Osteoblast (primary cell): ENCODE measurements at regions not wholly inside any gene's neighbourhood (a gene's known extent, or its start where the extent isn't known, plus 50 kb on each side); places are given as distances from the start of the nearest gene placed in this dataset.

ENCODE experiments used
- DNase-seq: peaks from one replicate; pipeline ENCODE4 v3.0.0; 2011; ENCODE audit warnings: low spot score, mixed read lengths; ENCODE audit not compliant: insufficient read length; ENCODE audit errors: missing footprints
- H2AFZ ChIP-seq: 2 replicates; pipeline ENCODE4 v1.6.0; 2011; ENCODE audit warnings: mild to moderate bottlenecking, low read length
- H3K27ac ChIP-seq: 2 replicates; pipeline ENCODE4 v1.5.1; 2011; ENCODE audit warnings: mild to moderate bottlenecking, low read depth, low read length, moderate library complexity
- H3K27me3 ChIP-seq: 2 replicates; pipeline ENCODE4 v1.6.0; 2012; ENCODE audit warnings: mild to moderate bottlenecking, control low read depth, inconsistent platforms, low read length, moderate library complexity; ENCODE audit not compliant: insufficient read depth
- H3K36me3 ChIP-seq: 2 replicates; pipeline ENCODE4 v1.5.1; 2011; ENCODE audit warnings: mild to moderate bottlenecking, low read length, control low read depth, moderate library complexity; ENCODE audit not compliant: insufficient read depth
- H3K4me1 ChIP-seq: 2 replicates; pipeline ENCODE4 v1.5.1; 2011; ENCODE audit warnings: mild to moderate bottlenecking, low read length, control low read depth, moderate library complexity; ENCODE audit not compliant: insufficient read depth
- H3K4me2 ChIP-seq: 2 replicates; pipeline ENCODE4 v1.6.0; 2011; ENCODE audit warnings: mild to moderate bottlenecking, low read length; ENCODE audit not compliant: insufficient read depth
- H3K4me3 ChIP-seq: fragments of 200-600 bp; sonication (generic); 3 replicates; pipeline ENCODE4 v1.5.1; 2012; ENCODE audit warnings: mild to moderate bottlenecking, low read length, inconsistent platforms; ENCODE audit not compliant: insufficient read depth
- H3K79me2 ChIP-seq: 2 replicates; pipeline ENCODE4 v1.6.0; 2012; ENCODE audit warnings: mild to moderate bottlenecking, low read length, control low read depth, inconsistent platforms; ENCODE audit not compliant: insufficient read depth
- H3K9me3 ChIP-seq: 2 replicates; pipeline ENCODE4 v1.5.1; 2011; ENCODE audit warnings: low read depth, low read length, control low read depth
- H4K20me1 ChIP-seq: 2 replicates; pipeline ENCODE4 v1.6.0; 2012; ENCODE audit warnings: mild to moderate bottlenecking, low read length, control low read depth; ENCODE audit not compliant: insufficient read depth
- CTCF ChIP-seq: IDR thresholded peaks from 2 replicates; pipeline ENCODE4 v1.5.1; 2011; ENCODE audit warnings: mild to moderate bottlenecking, low read depth, low read length, moderate library complexity; ENCODE audit errors: extremely low read depth

DNA sequence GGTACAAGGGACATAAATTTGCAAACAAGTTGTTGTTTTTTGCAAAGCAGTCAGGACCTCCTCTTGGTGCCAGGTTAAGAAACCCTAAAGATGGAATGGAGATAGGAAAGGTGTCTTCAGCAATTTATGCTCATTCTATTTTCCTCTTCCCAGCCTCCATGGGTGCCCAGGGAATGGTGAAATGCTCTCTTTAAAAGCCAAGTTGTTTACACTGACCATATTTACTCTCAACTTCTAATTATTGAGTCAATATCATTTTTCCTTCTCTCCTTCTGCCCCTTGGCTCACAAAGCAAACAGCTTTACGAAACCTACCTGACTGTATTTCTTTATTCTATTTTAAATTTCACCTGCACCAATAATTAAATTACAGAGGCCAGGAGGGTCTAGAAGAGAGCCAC, 138.5 kb upstream of the IRX3 start:
- no peaks in the 10 kb centered on the region for H4K20me1 ChIP-seq
- no peaks in the 10 kb centered on the region for H3K27me3 ChIP-seq
- no peaks in the 10 kb centered on the region for H3K79me2 ChIP-seq
- no peak for DNase-seq
- H3K4me1 ChIP-seq = peaks cover 16% of the 10 kb centered on the region
- no peaks in the 10 kb centered on the region for H3K9me3 ChIP-seq
- H3K4me2 ChIP-seq = no peak overlapping the region
- no peak overlapping the region for H3K27ac ChIP-seq
- no peaks in the 10 kb centered on the region for H3K36me3 ChIP-seq
- TF ChIP-seq CTCF = no peak
- no peak overlapping the region for H3K4me3 ChIP-seq
- H2AFZ ChIP-seq = no peak overlapping the region

DNA sequence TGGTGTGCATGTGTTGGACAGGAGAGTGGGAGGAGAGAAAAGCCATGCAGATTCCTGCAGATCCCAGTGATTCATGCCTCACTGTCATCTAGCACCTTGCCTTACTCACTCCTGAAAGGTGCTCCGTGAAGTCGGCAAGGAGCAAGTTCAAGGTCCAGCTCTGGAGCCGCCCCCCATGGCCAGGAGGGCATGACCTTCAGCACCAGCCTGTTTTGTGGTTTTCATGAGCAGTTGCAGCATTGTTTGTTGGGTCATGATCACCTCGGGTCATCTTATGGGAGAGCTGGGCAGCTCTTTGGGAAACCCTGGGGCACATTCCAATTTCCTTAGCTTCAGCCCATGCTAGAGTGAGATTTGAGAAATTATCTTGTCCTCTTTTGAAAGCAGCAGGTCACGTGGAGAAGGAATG, 137.5 kb upstream of the IRX3 start:
- no peak for DNase-seq
- H3K9me3 ChIP-seq = no peaks in the 10 kb centered on the region
- no peak overlapping the region for H3K27ac ChIP-seq

GRCh38 chr16:54422569-54422978, 136.0 kb upstream of the IRX3 start:
- H3K9me3 ChIP-seq = no peaks in the 10 kb centered on the region
- no peak overlapping the region for H3K4me2 ChIP-seq
- H4K20me1 ChIP-seq = no peaks in the 10 kb centered on the region
- no peak overlapping the region for H3K4me3 ChIP-seq
- H3K27ac ChIP-seq = no peak overlapping the region
- TF ChIP-seq CTCF = no peak
- DNase-seq = peak; percentile 70
- no peaks in the 10 kb centered on the region for H3K36me3 ChIP-seq
- H2AFZ ChIP-seq = no peak overlapping the region
- peaks cover 16% of the 10 kb centered on the region for H3K4me1 ChIP-seq
- H3K79me2 ChIP-seq = no peaks in the 10 kb centered on the region
- no peaks in the 10 kb centered on the region for H3K27me3 ChIP-seq

More for the DNA sequence above, 137.5 kb upstream of the IRX3 start:
- Histone ChIP-seq H3K4me1 (peaks cover 16% of the 10 kb centered on the region), H4K20me1 (no peaks in the 10 kb centered on the region), H3K36me3 (no peaks in the 10 kb centered on the region), H3K79me2 (no peaks in the 10 kb centered on the region), H2AFZ (no peak overlapping the region), H3K4me2 (no peak overlapping the region), H3K4me3 (no peak overlapping the region), H3K27me3 (no peaks in the 10 kb centered on the region)
- no peak for TF ChIP-seq CTCF

GRCh38 chr16:54422159-54422558, 135.6 kb upstream of the IRX3 start:
- H3K4me3 ChIP-seq = no peak overlapping the region
- H2AFZ ChIP-seq = no peak overlapping the region
- no peaks in the 10 kb centered on the region for H3K27me3 ChIP-seq
- H3K79me2 ChIP-seq = no peaks in the 10 kb centered on the region
- no peaks in the 10 kb centered on the region for H3K9me3 ChIP-seq
- H3K4me2 ChIP-seq = no peak overlapping the region
- peaks cover 16% of the 10 kb centered on the region for H3K4me1 ChIP-seq
- H4K20me1 ChIP-seq = no peaks in the 10 kb centered on the region
- H3K27ac ChIP-seq = no peak overlapping the region
- TF ChIP-seq CTCF = no peak
- H3K36me3 ChIP-seq = no peaks in the 10 kb centered on the region
- DNase-seq = no peak
